Heart left ventricle (tissue), 16 donors: ENCODE measurements at regions not wholly inside any gene's neighbourhood (a gene's known extent, or its start where the extent isn't known, plus 50 kb on each side); places are given as distances from the start of the nearest gene placed in this dataset.

Experiments used
- ATAC-seq, 4 donors: fragments of 200-7000 bp; cut with Tn5 transposase; one replicate each; pipeline ENCODE4 v1.9.1; 2020 to 2022; ENCODE audit warnings: moderate library complexity in 4 of 4, mild to moderate bottlenecking in 3 of 4, moderate number of reproducible peaks in 1 of 4
- DNase-seq, 5 donors: peaks; one replicate each; pipeline ENCODE4 v3.0.0-alpha.2; 2020
- H3K27ac ChIP-seq, 12 donors: fragments of 200-600 bp; sonication (generic) in 4 of 12; one replicate each; pipeline versions ENCODE4 v1.5.0 to v1.8.0; 2016 to 2022; ENCODE audit warnings: mild to moderate bottlenecking in 2 of 12
- H3K27me3 ChIP-seq, 9 donors: fragments of 200-600 bp; sonication (generic) in 2 of 9; one replicate each; pipeline versions ENCODE4 v1.5.1 to v1.8.0; 2016 to 2022; ENCODE audit warnings: mild to moderate bottlenecking in 3 of 9
- H3K36me3 ChIP-seq, 9 donors: fragments of 200-600 bp; sonication (generic) in 2 of 9; one replicate each; pipeline versions ENCODE4 v1.5.0 to v1.8.0; 2018 to 2022; ENCODE audit warnings: mild to moderate bottlenecking in 2 of 9
- H3K4me1 ChIP-seq, 12 donors: fragments of 200-600 bp; sonication (generic) in 4 of 12; one replicate each; pipeline versions ENCODE4 v1.5.0 to v1.8.0; 2016 to 2022; ENCODE audit warnings: mild to moderate bottlenecking in 3 of 12
- H3K4me3 ChIP-seq, 12 donors: fragments of 200-600 bp; sonication (generic) in 4 of 12; one replicate each; pipeline versions ENCODE4 v1.5.0 to v1.8.0; 2017 to 2022; ENCODE audit warnings: mild to moderate bottlenecking in 9 of 12, moderate library complexity in 4 of 12
- H3K9me3 ChIP-seq, 12 donors: fragments of 200-600 bp; sonication (generic) in 4 of 12; one replicate each; pipeline versions ENCODE4 v1.5.0 to v1.8.0; 2016 to 2022; ENCODE audit warnings: mild to moderate bottlenecking in 1 of 12
- POLR2A ChIP-seq, 2 donors: fragments of 450-650 bp; IDR thresholded peaks; one replicate each; pipeline ENCODE4 v1.6.1; 2017; ENCODE audit warnings: antibody characterized with exemption in 2 of 2, mild to moderate bottlenecking in 2 of 2, moderate library complexity in 2 of 2
- WGBS, 4 donors: extraction: QIAGEN DNeasy Blood & Tissue Kit in 2 of 4; methylation state at CpG; one replicate each; pipeline versions ENCODE4 v1.1.5 to v1.1.7; 2013 to 2018; 5-methylcytosine and 5-hydroxymethylcytosine counted together
- intact Hi-C, 10 donors: fragments of 100-400 bp; cut with DNase I; formaldehyde crosslinking; loops; one replicate each; pipeline versions ENCODE4 v1.11.1 to v1.14.2; 2022
- TF ChIP-seq, protein P1 (sequence below), 12 donors: fragments of 200-600 bp; sonication (generic) in 4 of 12; IDR thresholded peaks; one replicate each; pipeline versions ENCODE4 v1.5.0 to v1.8.0; 2018 to 2022; ENCODE audit warnings: antibody characterized with exemption in 12 of 12, mild to moderate bottlenecking in 5 of 12
- donor health status: ischemic (EF 13 %, LVEDD 7.1; RV severe dilation, severe dysfunction).
- donor health status: healthy with polysubstance abuse.
- donor health status: DM: no; HTN: yes; CAD: no.
- donor health status: DM: no; HTN: no; CAD: no.
- donor health status: ischemic (EF 25% LVEDD 6.9; RV normal size, moderate dysfunction).
- donor health status: ischemic (EF 25% LVEDD 5.7; RV mildly dilated, moderate dysfunction).
- donor health status: healthy.
- donor health status: DM: yes; HTN: yes; CAD: no.
- donor health status: ischemic (EF 35%, LVEDD 5.7; RV mildly dilated, moderate dysfunction).
- donor health status: nonischemic (EF 11% LVEDD 7.7; RV severe dilation, severe dysfunction).
- donor health status: DM: yes; HTN: yes; CAD: no.
- donor health status: PGD.
- donor health status: ischemic (EF 29% LVEDD 5.4; RV normal size, mild dysfunction).
- donor health status: nonischemic (EF 23%, LVEDD 6.1; RV moderate dilation, normal function).

GRCh38 chr11:70888061-70888460 lies 364.3 kb downstream of the SHANK2 start:
- Histone ChIP-seq H3K4me1 (peaks cover 0 to 5% (median 0%) of the 10 kb centered on the region in 12 donors), H3K4me3 (no peak overlapping the region), H3K9me3 (peaks cover 0 to 3% (median 0%) of the 10 kb centered on the region in 12 donors), H3K36me3 (no peaks in the 10 kb centered on the region), H3K27me3 (peaks cover 0 to 11% (median 0%) of the 10 kb centered on the region in 9 donors), H3K27ac (no peak overlapping the region)
- ATAC-seq: no peak
- intact Hi-C loops: no loop called here
- 72 to 80% (median 76%) methylated on average over 6 of the region's 6 CpGs for WGBS, 4 donors
- DNase-seq: no peak
- TF ChIP-seq, protein P1, sequence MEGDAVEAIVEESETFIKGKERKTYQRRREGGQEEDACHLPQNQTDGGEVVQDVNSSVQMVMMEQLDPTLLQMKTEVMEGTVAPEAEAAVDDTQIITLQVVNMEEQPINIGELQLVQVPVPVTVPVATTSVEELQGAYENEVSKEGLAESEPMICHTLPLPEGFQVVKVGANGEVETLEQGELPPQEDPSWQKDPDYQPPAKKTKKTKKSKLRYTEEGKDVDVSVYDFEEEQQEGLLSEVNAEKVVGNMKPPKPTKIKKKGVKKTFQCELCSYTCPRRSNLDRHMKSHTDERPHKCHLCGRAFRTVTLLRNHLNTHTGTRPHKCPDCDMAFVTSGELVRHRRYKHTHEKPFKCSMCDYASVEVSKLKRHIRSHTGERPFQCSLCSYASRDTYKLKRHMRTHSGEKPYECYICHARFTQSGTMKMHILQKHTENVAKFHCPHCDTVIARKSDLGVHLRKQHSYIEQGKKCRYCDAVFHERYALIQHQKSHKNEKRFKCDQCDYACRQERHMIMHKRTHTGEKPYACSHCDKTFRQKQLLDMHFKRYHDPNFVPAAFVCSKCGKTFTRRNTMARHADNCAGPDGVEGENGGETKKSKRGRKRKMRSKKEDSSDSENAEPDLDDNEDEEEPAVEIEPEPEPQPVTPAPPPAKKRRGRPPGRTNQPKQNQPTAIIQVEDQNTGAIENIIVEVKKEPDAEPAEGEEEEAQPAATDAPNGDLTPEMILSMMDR (IDR thresholded peaks at IDR 0.05): no peak

DNA sequence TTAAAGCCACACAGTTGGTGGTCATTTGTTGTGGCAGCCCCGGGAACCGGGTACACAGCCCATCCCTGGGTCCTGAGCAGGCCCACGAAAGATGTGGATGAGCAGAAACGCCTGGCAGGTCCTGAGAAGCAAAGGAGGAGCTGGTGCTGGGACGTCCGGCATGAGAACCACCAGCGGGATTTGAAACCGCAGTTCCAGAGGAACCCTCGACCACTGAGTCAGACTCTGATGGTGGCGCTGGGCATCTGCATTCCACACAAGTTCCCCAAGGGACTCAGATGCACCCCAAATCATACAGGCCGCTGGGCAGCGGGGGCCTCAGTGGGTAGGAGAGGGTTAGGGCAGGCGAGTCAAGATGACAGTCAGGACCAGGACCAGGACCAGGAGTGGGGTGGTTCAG lies 363.0 kb downstream of the SHANK2 start:
- Histone ChIP-seq H3K36me3 (no peaks in the 10 kb centered on the region), H3K27me3 (peaks cover 0 to 11% (median 0%) of the 10 kb centered on the region in 9 donors), H3K4me1 (no peaks in the 10 kb centered on the region), H3K4me3 (no peak overlapping the region), H3K27ac (no peak overlapping the region), H3K9me3 (peaks cover 0 to 3% (median 0%) of the 10 kb centered on the region in 12 donors)
- no peak for TF ChIP-seq POLR2A (IDR thresholded peaks at IDR 0.05)
- TF ChIP-seq, protein P1 (IDR thresholded peaks at IDR 0.05): no peak
- no peak for DNase-seq
- WGBS, 4 donors: 79 to 86% (median 81%) methylated on average over 11 to 13 of the region's 13 CpGs
- intact Hi-C loops: no loop called here
- ATAC-seq: no peak

DNA sequence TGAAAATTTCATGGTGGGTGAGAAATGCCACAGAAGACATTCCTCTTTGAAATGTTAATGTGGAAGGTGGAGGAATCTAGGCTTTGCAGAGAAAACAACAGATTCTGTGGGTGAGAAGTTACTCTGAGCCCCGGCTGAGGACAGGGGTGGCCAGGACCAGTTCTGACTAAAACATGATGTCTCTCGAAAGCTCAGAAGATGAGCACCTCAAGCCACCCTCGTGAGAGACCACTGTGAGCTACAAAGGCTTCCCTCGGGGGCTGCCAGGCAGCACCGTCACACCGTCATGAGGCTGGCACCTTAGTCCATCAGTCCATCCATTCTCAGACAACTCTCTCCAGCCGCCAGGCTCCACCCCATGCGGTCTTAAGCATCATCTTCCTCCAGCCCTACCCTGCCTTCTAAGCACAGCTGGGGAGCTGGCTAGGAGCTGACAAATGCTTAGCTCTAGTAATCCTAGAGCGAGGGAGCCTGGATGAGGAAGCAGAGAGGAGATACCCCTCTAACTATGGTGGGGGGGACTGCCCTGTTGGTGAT lies 360.5 kb downstream of the SHANK2 start:
- H3K4me3 ChIP-seq: no peak overlapping the region
- ATAC-seq: no peak
- intact Hi-C loops: no loop called here
- WGBS, 4 donors: 69 to 75% (median 72%) methylated on average over 9 of the region's 9 CpGs
- TF ChIP-seq POLR2A (IDR thresholded peaks at IDR 0.05): no peak
- TF ChIP-seq, protein P1 (IDR thresholded peaks at IDR 0.05): no peak
- H3K27ac ChIP-seq: no peak overlapping the region
- DNase-seq: no peak
- H3K9me3 ChIP-seq: peaks cover 0 to 7% (median 0%) of the 10 kb centered on the region in 12 donors
- no peaks in the 10 kb centered on the region for H3K27me3 ChIP-seq
- H3K4me1 ChIP-seq: no peaks in the 10 kb centered on the region
- H3K36me3 ChIP-seq: no peaks in the 10 kb centered on the region

GRCh38 chr11:70892889-70893288 lies 359.5 kb downstream of the SHANK2 start:
- TF ChIP-seq POLR2A (IDR thresholded peaks at IDR 0.05): no peak
- TF ChIP-seq, protein P1 (IDR thresholded peaks at IDR 0.05): no peak

More at GRCh38 chr11:70892889-70893288, 359.5 kb downstream of the SHANK2 start:
- H3K27me3 ChIP-seq: no peaks in the 10 kb centered on the region
- WGBS, 4 donors: 65 to 69% (median 67%) methylated on average over 5 of the region's 5 CpGs
- no peak overlapping the region for H3K27ac ChIP-seq
- H3K4me3 ChIP-seq: no peak overlapping the region
- DNase-seq (no peak), ATAC-seq (no peak)
- intact Hi-C loops: no loop called here
- H3K9me3 ChIP-seq: peaks cover 0 to 16% (median 7%) of the 10 kb centered on the region in 12 donors
- no peaks in the 10 kb centered on the region for H3K4me1 ChIP-seq
- H3K36me3 ChIP-seq: no peaks in the 10 kb centered on the region
